HT-29 (cell line): ENCODE measurements at regions not wholly inside any gene's neighbourhood (a gene's known extent, or its start where the extent isn't known, plus 50 kb on each side); places are given as distances from the start of the nearest gene placed in this dataset.
"Not testable (repeated sequence)": the region's sequence is repeated elsewhere in the genome, so short reads cannot be mapped to it uniquely, and the experiment has no call there.

Experiments used
- DNase-seq: peaks from one replicate; pipeline ENCODE4 v3.0.0-alpha.2; 2015; ENCODE audit warnings: low spot score

DNA sequence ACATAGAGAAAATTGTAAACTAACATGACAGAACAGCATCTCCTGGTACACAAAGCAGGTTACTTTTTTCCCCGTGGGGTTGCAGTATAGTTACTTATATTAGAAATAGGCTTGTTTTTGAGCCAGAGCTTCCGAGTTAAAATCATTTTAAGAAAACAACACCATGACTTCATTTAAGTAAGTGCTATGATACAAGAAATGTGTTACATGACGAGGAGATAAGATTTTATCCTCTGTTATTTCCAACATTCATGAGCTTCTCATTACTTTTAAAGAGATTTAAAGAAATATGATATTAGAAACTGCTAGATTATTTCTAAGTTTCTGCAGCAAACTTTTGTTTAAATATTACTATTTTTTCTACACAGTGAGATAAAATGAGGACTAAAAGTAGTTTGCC is 968.7 kb downstream of the GATA3 start:
- no peak for DNase-seq

GRCh38 chr10:9024210-9024609 is 969.7 kb downstream of the GATA3 start:
- DNase-seq = no peak

- no peak for DNase-seq
Observed at GRCh38 chr10:9028231-9028630, 973.7 kb downstream of the GATA3 start.

DNA sequence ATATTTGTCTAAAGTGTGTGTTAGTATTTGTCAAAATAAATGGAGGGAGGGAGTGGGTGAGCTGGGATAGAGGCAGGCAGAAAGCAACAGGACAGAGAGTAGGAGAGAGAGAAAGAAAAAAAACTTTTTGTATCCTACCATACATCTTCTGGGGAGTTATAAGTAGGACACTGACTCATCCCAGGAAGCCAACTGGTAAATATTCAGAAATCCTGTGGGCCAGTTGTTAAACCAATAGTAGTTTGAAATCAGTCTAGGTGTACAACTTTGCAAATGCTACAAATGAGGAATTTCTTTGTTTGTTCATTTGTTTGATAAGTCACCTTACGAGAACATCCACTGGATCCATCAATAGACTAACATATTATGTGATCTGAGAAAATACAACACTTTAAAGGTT is 980.9 kb downstream of the GATA3 start:
- DNase-seq = no peak

DNA sequence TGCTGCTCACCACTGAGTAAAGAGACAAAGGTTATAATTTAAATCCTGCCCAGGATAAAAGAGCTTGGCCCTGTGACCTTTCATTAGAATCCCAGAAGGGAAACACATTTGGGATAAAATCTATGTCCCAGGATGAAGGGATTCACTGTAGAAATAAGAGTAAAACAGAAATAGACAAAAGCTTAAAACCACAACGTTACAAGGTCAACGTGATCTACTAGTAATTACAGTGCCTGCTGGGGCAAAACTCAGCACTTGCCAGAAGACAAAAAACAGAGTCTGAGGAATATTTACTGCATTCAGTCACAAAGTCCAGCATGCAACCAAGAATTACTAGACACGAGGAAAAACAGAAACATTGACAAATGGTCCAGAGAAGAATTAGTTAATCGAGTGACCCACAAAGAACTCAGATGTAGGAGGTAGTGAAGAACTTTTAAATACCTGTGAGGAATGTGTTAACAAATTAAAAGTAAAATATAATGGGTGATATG is 982.3 kb downstream of the GATA3 start:
- DNase-seq = no peak

- DNase-seq = no peak
Observed at GRCh38 chr10:9038146-9038714, 983.7 kb downstream of the GATA3 start.

DNA sequence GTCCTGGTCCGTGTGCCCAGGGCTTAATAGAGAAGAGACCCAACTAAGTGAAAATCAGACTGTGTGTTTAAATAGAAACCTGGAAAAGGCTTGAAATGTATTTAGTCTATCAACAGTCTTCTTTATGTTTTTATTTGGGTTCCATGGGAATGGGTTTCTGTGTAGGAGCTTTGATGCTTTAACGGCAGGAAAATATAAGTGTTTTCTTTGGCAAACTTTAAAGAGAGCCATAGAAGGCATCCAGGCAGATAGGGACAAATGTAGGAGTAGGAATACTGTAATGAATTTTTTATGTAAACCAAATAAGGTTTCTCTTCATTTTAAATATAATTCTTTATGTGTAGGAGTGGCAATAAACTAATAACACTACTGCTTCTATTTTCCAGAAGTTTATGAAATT is 989.0 kb downstream of the GATA3 start:
- DNase-seq = no peak

DNA sequence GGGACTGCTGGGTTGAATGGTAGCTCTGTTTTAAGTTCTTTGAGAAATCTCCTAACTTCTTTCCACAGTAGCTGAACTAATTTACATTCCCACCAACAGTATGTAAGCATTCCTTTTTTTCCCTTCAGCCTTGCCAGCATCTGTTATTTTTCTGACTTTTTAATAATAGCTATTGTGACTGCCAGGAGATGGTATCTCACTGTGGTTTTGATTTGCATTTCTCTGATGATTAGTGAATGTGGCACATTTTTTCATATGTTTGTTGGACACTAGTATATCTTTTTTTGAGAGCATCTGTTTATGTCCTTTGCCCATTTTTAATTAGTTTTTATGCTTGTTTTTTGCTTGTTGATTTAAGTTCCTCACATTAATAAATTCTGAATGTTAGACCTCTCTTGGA is 990.8 kb downstream of the GATA3 start:
- no peak for DNase-seq

GRCh38 chr10:9051328-9051974 is 997.0 kb downstream of the GATA3 start:
- DNase-seq = no peak

- DNase-seq = no peak
Observed at GRCh38 chr10:9052767-9053166, 998.3 kb downstream of the GATA3 start.

GRCh38 chr10:9056521-9056920 is 1002.0 kb downstream of the GATA3 start:
- no peak for DNase-seq

DNA sequence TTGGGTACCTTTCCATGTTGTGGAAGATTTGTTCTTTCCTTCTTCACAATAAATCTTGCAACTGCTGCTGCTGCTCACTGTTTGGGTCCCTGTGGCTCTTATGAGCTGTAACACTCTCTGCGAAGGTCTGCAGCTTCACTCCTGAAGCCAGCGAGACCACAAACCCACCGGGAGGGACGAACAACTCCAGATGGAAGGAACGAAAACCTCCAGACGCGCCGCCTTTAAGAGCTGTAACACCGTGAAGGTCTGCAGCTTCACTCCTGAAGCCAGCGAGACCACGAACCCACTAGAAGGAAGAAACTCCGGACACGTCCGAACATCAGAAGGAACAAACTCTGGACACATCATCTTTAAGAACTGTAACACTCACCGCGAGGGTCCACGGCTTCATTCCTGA is 1002.8 kb downstream of the GATA3 start:
- not testable (repeated sequence) for DNase-seq

GRCh38 chr10:9060314-9060713 is 1005.8 kb downstream of the GATA3 start:
- no peak for DNase-seq

- no peak for DNase-seq
Observed at GRCh38 chr10:9061871-9062270, 1007.4 kb downstream of the GATA3 start.

DNA sequence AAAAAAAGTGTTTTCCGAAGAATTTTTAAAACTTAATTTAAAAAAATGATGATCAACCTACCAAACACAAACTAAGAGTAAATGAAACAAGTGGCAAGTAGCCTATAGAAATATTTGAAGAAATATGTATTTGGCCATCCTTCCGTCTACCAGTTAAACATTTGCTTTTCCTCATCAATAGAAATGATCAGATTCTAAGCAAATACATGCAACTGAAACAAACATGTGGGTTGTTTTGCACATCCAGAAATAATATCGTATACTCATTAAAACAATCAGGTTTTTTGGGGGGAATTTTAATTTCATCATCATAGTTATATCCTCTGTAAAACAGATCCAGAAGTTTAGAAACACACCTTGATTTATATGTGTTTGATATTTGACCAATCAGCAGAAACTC is 1011.7 kb downstream of the GATA3 start:
- DNase-seq = no peak

- no peak for DNase-seq
Observed at GRCh38 chr10:9068003-9068402, 1013.5 kb downstream of the GATA3 start.

DNA sequence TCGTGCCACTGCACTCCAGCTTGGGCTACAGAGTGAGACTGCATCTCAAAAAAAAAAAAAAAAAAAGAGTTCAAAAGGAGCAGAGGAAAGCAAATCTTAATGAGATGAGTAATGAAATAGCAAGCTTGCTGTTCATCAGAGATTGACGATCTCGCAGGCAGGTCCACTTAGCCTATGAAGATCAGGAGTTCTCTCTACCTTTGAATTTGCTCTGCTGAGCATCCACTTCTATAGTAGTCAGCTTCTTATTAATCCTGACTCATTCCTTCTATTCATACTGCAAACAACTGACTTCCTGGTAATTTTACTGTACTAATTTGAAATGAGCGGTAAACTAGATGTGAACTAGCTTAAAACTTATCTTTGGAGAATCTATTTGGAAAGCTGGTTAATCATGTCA is 1014.6 kb downstream of the GATA3 start:
- peak; percentile 21 for DNase-seq

DNA sequence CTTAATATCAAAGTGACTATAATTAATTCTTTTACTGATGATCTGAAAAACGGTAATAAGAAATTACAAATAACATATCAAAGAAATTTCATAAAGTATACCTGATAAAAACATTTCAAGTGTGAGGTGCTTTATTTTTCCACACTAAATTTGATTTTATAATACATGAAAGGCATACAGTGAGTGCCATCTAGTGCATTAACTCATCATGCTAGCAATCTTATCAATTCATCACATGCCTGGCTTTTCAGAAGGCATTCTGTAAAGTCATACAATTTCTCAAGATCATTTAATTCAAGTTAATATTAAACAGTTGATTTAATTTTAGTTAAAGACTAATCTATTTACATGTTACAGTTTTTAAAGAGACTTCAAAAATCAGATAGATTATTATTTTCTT is 1020.9 kb downstream of the GATA3 start:
- peak; percentile 25 for DNase-seq

GRCh38 chr10:9076066-9076465 is 1021.6 kb downstream of the GATA3 start:
- no peak for DNase-seq

GRCh38 chr10:9081253-9081652 is 1026.8 kb downstream of the GATA3 start:
- DNase-seq = no peak

- no peak for DNase-seq
Observed at GRCh38 chr10:9081961-9082360, 1027.5 kb downstream of the GATA3 start.

DNA sequence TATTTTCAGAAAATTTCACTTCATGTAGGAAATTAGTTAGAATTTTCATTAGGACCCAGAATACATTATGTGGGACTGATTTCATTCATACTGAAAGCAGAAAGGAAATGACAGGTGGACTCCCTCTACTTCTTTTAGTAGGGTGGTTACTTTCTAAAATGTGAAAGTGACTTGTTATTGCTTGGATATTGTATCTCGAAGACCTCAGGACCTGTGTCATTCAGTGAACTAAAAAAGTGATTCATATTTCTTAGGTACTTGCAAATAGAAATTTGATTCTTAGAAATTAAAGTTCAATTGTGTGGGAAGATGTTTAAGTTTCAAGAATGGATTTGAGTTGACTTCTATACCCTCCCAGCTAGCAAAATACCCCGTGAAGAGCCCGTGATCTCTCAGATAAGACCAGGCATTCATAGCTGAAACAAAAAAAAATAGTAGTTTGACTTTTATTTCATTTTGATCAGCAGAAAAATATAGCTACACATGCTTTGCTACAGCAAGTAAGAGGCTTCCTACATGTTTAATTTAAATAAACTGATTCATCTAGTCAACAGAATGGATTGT is 1037.1 kb downstream of the GATA3 start:
- no peak for DNase-seq

- no peak for DNase-seq
Observed at GRCh38 chr10:9096288-9096687, 1041.8 kb downstream of the GATA3 start.
